ENCODE measurements at regions not wholly inside any gene's neighbourhood (a gene's known extent, or its start where the extent isn't known, plus 50 kb on each side); places are given as distances from the start of the nearest gene placed in this dataset.

DNA sequence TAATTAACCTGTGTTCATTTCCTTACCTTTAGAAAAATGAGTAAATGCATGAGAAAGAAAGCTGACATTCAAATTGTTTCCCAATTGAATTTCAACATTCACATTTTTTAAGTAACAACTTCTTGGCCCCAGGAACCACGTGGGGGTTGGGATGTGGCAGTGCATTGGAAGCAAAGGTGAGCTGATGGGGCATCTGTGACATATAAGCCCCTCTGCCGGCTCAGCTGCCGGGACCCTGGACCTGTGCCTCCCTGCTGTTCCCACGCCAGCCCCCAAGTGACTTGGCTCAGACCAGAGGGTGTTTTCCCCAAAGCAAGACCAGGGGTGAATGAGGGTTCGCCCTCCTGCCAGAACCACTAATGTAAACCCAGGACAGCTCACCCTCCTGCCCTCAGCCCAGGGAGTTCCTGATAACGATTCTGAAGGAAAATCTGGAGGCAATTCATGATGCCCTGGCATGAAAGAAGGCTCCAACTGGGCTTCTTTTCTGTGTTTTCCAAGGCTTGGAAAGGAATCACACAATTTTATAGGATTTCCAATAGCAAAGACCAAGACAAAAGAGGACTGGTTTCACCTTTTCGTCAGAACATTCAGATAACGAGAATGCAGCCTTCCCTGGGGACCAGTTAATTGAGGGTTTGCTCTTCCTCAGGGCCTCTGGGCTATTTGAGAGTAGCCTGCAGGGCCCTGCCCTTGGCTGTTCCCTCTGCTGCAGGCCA, 193.2 kb upstream of the TWIST2 start:
- DNase-seq (ENCODE audit: low spot score): no peak

DNA sequence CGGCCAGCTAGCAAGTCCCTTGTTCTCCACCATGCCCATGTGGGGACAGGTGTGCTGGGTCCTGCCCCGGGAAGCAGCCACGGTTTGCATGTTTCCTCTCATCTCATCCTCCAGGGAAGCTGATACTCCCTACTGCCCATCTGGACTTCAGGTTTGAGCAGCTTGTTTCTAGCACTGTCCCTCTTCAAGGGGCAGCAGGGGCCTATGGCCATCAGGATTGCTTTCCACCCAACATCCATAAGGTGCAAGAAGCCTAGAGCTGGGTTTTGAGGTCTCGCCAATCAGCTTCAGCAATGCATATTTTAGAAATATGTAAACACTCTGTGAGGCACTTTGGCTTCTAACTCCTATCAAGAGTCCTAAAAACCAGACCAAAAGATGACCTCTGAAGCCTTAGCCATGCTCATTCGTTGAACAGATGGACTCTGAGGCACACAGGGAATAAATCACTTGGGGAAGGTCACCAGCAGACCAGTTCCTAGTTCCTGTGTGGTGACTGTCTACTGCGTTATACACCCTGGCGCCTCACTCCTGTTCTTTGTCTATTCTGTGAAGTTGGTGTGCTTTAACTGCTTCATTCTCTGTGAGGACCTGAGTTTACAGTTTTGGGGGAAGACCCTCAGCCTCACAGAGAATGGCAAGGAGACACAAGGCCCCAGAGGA, 192.6 kb upstream of the TWIST2 start:
- DNase-seq (ENCODE audit: low spot score): no peak

DNA sequence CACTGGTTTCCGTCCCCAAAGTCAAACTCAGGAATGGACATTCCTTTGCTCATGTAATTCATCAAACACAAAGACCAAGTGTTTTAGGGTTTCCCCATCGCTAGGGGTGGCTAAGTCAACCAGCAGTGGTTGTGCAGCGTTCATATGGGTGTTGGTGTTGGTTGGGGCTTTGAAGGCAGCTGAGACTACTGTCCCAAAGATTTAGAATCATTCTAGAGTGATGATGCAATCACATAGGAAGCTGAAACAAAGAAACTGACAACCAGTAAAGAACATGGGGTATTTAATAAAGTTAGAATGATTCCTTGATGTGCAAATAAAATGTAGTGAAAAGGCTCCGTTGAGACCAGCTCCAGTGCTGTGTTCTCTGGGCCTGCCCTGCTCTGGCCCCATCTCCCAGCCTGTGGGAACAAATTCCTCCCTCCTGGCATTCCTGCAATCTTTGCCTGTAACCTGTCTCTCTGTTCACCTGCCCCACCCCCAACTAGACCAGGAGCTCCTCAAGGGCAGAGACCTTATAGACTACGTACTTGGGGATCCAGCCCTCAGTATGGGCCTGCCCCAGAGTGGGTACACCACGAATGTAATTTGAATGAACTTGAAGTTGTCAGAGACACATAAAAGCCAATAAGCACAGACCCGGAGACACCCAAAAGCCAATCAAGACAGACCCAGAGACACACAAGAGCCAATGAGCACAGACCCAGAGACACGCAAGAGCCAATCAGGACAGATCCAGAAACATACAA, 191.7 kb upstream of the TWIST2 start:
- DNase-seq (ENCODE audit: low spot score): no peak

DNA sequence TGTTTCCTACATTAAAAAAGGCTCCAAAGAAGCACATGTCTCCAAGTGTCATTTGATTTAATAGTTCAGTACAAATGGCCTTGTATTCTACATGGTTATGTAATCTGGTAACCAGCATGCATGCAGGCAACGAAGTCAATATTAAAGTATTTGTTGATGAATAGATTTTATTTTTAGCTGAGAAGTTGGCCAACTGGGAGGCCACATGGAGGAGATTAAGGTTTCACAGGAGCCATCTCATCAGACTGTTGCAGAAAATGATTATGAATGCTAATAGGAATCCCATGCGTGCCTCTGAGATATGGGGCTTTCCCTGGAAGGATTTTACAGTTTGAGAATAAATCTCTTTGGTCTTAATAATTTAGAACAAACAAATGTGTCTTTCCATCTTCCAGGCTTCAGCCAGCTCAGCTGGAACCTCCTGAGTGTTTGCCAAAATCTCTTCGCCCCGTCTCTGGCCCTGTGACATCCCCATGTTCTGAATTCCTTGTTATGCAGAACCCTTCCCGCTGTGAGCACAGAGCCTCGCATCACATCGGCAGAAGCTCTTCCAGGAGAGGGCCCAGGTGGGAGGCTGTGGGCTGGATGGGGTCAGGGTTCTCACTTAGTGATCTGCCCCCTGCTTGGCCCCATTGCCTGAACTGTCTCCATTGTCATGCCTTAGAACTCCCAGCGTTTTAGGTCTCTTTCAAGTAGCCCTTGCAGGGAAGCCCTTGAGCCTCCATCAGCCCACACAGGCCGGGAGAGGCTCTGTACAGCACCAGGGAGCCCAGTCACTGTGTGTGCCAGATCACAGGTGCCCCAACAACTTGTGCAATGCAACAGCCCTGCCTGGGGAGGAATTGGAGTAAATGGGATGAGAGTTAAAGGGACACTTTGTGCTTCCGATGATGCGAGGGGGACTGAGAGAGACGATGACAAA, 190.5 kb upstream of the TWIST2 start:
- DNase-seq (ENCODE audit: low spot score): no peak

DNA sequence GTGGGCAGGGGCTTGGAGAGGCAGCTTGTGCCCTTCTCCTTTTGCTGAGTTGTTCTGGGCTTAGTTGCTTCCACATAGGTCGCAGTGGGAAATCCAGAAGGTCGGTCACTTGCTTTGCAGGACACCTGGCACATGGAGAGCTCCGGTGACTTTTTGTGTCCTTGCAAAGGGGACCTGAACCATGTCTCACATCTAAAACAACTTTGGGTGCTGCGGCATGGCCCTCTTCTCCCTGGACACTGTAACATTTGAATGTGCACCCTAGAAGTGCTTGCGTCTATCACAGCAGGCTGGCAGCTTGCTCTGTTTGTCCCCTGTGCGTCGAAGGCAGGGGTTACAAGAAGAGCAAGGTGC, 189.9 kb upstream of the TWIST2 start:
- DNase-seq (ENCODE audit: low spot score): no peak

DNA sequence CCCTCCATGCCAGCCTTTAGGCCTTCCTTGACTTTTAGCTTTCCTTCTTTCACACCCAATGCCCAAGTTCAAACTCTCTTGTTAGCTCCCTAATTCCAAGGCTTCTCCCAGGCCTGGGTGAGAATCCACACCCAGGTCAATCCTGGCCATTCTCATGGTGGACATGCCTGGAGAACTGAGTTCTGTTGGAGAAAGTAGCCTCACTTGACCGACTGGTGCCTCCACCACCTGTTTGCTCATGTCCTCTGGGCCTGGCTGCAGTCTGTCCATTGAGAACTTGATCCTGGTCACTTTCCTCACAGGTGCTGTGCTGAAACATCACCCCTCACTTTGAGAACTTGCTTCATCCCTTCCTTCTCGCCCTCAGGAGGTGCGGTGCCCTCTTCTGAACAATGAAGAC, 189.1 kb upstream of the TWIST2 start:
- no peak for DNase-seq (ENCODE audit: low spot score)

DNA sequence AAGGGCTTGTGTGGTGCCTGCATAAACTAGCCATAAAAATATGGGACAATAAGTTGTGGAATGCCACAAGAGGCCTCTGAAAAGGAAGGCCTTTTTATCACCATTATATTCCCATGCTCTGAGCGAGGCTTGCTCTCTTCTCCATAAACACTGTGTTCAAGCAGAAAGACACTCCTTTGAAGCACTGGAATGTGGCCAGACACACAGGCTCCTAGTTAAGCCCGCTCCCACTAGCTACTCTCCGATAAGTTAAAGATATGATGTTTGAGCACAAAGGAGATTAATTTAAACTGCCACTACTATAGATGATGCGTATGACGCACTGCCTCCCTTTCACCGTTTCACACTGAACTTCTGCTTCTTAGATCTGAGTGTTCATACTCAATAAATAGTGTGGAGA, 188.7 kb upstream of the TWIST2 start:
- DNase-seq (ENCODE audit: low spot score): no peak

DNA sequence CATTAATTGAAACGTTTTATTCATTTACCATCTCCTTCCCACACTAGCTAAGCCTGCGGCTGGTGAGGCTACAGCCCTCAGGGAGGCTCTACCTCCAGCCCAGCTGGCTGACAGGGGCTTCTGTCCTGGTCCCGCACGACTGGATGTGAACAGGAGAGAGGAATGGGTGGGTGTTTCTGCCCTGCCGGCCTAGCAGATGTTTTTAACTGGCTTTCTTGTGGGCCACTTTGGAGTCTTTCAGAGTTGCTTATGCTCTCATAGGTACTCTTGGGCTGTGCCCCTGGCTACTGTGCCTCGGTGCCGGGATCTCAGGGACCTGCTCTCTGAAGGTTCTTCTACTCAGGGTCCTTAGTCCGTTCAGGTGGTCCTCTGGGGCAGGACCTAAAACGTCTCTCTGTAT, 184.3 kb upstream of the TWIST2 start:
- no peak for DNase-seq (ENCODE audit: low spot score)

DNA sequence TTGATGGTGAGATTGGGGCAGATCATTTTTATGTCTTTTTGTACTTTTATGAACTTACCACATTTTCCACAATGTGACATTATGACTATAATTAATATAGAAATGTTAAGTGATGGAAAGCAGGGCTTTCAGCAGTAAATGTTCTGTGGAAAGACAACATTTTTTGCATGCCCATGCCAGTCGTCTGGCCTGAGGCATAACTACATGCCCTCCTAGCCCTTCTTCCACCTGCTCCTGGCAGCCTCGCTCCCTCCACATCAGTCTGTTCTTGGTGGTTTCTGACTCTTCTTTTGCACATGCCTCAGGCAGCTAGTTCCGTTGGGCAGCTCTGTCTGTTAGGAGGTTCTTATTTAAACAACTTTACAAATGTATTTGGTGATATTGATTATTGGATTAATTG, 182.0 kb upstream of the TWIST2 start:
- no peak for DNase-seq (ENCODE audit: low spot score)

DNA sequence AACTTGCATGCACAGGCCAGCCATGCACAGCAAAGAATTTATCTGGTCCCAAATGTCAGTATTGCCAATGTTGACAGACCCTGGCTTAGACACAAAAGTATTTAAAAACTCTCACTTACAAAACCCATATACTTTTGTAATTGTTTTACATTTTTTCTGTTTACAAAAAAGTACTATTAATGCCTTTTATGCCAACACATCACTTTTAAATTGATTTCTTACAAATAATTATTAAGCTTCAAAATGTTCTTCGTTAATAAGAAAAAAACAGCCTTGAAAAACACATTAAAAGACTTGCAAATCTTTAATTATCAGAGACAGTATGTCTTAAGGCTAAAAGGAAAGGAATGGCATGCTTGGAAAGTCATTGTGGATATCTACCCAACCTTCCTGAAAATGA, 181.3 kb upstream of the TWIST2 start:
- DNase-seq (ENCODE audit: low spot score): no peak

DNA sequence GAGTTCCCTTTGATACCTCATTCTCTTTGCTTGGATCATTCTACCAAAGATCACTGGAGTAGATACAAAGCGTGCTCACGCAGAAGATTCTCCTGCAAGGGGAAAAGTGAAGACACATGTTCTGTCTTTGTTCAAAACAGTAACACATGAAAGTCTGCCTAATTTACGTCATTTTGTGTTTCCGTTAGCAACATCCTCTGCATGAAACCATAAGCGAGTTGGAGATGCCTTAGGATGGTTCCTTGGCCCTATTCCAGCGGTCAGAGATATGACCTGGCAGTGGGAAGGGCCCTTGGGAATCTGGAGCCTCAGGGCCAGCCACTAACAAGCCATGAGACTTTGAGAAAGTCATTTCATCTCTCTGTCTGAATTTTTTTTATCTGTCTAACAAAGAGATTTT, 180.9 kb upstream of the TWIST2 start:
- DNase-seq (ENCODE audit: low spot score): no peak

DNA sequence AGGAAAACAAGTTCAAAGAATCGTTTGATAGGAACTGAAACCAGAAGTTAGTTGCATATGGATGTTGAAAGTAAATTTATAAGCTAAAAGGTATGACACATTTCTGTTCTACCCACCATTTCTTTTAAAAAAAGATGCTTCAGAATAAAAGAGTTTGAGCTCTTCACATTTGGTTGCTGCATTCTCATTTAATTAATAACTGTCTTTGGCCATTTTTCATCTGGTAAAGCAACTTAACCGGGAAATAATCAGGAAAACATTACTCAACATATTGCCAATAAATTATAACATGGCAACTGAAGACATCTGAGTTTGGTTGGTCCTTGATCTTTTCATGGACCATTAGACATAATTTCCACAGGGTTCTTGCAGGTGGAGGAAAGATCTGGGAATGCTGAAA, 180.2 kb upstream of the TWIST2 start:
- no peak for DNase-seq (ENCODE audit: low spot score)

DNA sequence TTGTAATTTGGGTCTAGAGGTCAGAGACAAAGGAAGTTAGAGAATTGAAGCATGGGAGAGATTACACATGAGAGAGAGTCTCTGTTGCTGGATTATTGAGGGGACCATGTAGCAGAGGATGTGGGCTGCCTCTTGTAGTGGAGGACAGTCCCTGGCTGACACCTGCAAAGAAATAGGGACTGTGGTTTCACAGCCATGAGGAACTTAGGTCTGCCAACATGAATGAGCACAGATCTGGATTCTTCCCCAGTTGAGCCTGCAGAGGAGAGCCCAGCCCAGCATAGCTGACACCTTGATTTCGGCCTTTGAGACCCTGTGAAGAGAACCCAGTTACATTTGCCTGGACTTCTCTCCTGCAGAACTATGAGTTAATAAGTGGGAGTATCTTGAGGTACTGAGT, 179.5 kb upstream of the TWIST2 start:
- no peak for DNase-seq (ENCODE audit: low spot score)

DNA sequence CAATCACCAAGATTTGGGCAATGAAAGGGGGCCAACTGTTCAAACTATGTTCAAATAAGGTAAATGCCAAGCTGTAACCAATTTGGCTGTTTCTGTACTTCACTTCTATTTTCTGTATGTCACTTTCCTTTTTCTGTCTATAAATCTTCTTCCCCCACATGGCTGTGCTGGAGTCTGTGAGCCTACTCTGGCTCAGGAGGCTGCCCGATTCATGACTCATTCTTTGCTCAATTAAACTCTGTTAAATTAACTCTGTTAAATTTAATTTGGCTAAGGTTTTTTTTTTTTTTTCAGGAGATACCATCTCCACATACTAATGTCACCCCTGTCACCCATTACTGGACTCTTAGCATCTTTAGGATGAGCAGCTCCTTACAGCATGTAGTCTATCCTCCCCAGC, 178.8 kb upstream of the TWIST2 start:
- DNase-seq (ENCODE audit: low spot score): no peak

DNA sequence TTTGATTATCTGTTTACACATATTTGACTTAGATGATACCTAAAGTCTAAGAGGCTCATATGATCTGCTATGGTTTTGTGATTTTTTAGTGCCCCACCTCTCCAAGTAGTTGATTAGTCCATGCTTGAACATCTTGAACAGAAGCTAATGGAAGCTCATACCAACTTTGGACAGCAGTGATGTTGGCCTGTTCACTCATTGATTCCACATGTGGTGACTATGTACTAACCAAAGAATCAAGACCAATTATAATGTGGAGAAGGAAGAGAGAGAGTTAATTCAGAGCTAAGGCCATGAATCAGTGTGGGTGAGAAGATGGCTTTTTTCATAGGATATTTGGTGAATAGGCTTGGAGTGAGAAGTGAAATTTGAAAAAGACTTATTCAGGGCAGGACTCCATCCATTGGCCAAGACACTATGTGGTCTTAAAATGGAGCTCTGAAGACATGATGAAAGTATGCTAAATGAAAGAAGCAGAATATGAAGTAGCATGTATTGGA, 178.3 kb upstream of the TWIST2 start:
- no peak for DNase-seq (ENCODE audit: low spot score)

DNA sequence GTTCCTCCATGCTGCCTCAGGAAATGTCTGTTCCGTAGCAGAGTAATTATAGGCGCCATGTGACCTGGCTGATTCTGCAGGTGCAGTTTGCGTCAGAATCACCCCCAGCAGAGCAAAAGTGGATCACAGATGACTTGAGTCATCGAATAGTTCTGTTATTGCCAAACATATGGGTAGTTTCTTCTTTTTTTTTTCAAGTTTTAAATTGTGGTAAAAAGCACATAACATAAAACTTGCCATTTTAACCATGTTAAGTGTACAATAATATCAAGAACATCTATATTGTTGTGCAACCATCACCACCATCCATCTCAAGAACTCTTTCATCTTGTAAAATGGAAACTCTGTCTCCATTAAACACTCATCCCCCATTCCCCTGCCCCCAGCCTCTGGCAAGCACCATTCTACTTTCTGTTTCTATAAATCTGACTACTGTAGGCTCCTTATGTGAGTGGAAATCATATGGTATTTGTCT, 177.7 kb upstream of the TWIST2 start:
- DNase-seq (ENCODE audit: low spot score): no peak

DNA sequence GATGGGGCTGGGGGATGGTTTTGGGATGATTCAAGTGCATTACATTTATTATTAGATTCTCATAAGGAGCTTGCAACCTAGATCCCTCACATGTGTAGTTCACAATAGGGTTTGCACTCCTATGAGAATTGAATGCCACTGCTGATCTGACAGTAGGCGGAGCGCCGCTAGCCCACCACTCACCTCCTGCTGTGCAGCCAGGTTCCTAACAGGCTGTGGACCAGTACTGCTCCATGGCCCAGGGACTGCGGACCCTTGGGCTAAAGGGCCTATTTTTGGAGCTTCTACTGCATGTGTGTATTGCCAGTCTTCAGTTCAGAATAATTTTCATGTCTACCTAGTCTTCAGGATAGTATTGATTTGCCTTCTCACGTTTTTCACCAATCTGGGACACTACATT, 165.3 kb upstream of the TWIST2 start:
- DNase-seq (ENCODE audit: low spot score): no peak

DNA sequence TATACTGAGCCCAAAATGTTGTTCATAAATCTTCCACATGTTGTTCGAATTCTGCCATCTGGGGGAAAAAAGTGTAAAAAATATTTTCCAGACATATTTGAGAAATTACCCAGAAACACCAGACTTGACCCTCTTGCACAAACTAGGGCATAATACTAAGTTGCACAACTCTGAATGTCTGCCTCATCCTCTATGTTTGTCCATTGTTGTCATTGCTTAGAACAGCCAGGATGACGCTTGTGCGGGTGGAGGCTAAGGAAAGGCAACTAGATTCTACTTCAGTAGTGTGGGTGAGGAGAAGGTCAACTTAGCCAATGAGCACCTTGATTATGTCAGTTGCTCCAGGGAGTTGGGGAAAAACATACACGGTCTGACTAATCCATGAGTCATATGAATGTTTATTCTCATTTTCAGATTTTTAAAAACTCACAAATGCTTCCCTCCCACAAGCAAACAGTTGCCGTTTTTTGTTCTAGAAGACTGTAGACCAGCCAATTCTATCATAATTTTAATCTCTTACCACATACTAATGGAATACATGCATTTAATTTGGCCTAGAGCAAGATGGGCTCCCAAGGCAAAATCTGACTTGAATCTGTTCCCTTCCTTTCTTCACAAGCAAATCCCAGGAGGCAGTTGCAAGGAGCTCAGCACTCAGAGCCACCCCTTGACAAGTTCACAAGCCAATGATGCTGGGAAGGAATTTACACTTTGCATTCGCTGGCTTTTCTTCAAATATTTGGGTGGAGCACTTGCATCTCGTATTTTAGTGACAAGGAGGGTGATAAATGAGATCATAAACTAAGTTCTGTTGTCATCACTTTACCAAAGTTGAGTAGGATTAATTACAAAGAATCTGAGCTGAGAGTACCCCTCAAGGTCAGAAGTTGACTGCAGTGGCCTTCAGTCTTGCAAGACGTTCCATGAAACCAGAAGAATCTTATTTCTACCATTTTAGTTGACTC, 163.2 kb upstream of the TWIST2 start:
- no peak for DNase-seq (ENCODE audit: low spot score)

DNA sequence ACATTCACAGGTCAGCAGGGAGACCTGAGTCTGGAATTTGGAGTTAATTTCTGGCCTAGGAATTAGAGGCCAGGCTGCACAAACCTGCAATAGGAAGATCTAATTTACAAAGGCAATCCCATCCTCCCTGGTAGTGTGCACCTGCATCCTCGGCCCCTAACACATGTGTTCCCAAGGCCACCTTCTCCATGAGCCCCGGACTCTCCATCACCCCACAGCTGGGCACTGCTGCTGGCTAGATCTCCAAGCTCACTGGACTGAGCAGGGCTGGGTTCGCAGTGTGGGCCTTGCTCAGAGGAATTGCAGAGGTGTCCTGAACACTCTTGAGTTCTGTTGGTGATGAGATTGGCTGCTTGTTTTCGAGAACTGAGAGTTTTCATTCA, 162.6 kb upstream of the TWIST2 start:
- DNase-seq (ENCODE audit: low spot score): no peak

DNA sequence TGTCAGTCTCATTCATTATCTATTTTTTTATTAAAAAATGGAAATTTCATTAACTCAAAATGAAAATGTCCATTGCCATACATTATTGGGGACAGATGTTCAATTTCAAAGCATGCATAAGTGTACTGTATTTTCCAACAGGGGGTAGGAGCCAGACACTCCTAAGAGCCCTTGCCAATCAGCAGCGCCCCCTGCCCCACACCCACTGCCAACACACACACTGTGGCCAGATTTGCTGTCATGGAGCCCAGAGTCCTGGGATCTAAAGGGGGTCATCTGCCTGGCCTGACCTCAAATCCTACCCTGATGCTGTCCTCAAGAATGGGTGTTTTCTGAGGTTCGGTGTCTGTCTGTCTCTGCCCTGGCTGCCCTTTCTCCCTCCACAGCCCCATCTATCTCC, 162.2 kb upstream of the TWIST2 start:
- DNase-seq (ENCODE audit: low spot score): no peak

DNA sequence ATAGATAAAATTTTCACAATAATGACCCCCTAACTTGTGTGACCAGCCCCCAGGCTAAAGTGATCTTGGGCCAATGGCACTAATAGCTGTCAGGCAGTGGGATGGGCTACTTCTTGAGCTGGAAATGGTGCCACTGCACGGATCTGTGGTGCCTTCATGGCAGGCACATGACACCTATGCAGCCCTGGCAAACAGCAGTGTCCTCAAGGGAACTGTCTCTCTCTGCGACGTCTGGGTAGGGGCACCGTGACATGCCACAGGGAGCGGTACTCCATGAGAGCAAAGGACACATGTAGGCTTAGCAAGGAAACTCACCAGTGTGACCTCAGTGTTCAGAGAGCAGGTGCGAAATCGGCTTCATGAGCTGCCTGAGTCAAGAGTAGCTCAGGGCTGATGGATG, 161.7 kb upstream of the TWIST2 start:
- DNase-seq (ENCODE audit: low spot score): no peak

Data from globus pallidus (tissue), 1 donor.